BE2C (cell line): ENCODE measurements at regions not wholly inside any gene's neighbourhood (a gene's known extent, or its start where the extent isn't known, plus 50 kb on each side); places are given as distances from the start of the nearest gene placed in this dataset.

Experiments used
- DNase-seq: peaks from one replicate; pipeline ENCODE4 v3.0.0-alpha.2; 2020
- H3K27me3 ChIP-seq: fragments of 250-450 bp; sonication (Bioruptor Pico); 2 replicates; pipeline ENCODE4 v1.5.1; 2020; ENCODE audit warnings: mild to moderate bottlenecking
- H3K36me3 ChIP-seq: fragments of 250-450 bp; sonication (Bioruptor Pico); 2 replicates; pipeline ENCODE4 v1.5.1; 2020; ENCODE audit warnings: mild to moderate bottlenecking
- H3K4me1 ChIP-seq: fragments of 250-450 bp; sonication (Bioruptor Pico); 2 replicates; pipeline ENCODE4 v1.5.1; 2020
- H3K4me3 ChIP-seq: 2 replicates; pipeline ENCODE4 v1.5.1; 2011; ENCODE audit warnings: low read depth, low read length
- H3K9me3 ChIP-seq: fragments of 250-450 bp; sonication (Bioruptor Pico); 2 replicates; pipeline ENCODE4 v1.5.1; 2020
- TF ChIP-seq, protein P1 (sequence below): IDR thresholded peaks from 2 replicates; pipeline ENCODE4 v1.5.1; 2012; ENCODE audit warnings: mild to moderate bottlenecking, low read depth, low read length

DNA sequence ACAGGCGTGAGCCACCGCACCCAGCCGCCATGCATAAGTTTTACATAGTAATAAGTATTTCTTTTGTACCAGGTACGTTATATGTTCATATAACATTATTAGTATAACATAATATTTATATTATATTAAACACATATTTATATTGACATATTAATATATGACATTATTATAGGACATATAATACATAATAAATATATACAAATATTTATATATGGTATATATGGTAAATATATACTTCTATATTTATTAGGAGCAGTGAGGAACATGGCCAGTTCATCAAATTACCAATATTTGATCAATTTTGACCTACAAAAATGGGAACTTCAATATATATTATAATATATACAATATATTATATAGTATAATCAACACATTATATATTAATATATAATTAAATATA, 245.9 kb upstream of the FGGY start:
- no peaks in the 10 kb centered on the region for H3K9me3 ChIP-seq
- TF ChIP-seq, protein P1, sequence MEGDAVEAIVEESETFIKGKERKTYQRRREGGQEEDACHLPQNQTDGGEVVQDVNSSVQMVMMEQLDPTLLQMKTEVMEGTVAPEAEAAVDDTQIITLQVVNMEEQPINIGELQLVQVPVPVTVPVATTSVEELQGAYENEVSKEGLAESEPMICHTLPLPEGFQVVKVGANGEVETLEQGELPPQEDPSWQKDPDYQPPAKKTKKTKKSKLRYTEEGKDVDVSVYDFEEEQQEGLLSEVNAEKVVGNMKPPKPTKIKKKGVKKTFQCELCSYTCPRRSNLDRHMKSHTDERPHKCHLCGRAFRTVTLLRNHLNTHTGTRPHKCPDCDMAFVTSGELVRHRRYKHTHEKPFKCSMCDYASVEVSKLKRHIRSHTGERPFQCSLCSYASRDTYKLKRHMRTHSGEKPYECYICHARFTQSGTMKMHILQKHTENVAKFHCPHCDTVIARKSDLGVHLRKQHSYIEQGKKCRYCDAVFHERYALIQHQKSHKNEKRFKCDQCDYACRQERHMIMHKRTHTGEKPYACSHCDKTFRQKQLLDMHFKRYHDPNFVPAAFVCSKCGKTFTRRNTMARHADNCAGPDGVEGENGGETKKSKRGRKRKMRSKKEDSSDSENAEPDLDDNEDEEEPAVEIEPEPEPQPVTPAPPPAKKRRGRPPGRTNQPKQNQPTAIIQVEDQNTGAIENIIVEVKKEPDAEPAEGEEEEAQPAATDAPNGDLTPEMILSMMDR, result no peak
- no peak overlapping the region for H3K4me3 ChIP-seq
- no peaks in the 10 kb centered on the region for H3K36me3 ChIP-seq
- no peak for DNase-seq
- peaks cover 7% of the 10 kb centered on the region for H3K4me1 ChIP-seq
- H3K27me3 ChIP-seq, result no peaks in the 10 kb centered on the region

DNA sequence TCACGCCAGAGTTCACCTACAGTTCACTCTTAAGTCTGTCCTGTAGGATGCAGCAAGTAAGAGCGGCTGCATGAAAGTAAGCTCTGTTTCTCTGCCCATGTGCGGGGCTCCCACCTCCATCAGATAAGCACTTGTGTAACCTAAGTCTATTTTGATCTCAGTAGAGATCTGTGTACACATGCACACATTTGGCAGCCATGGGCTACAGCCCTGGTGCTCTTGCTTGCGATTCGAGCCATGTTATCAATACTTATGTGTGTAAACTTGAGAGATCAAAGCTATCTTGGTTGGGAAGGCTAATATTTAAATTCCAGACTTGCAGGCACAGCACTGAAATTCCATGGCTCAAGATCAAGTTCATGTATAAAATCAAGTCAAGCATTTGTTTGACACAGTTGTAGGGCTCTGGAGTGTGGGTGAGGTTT, 244.7 kb upstream of the FGGY start:
- no peaks in the 10 kb centered on the region for H3K27me3 ChIP-seq
- TF ChIP-seq, protein P1, result no peak
- H3K4me1 ChIP-seq, result peaks cover 14% of the 10 kb centered on the region
- no peak overlapping the region for H3K4me3 ChIP-seq
- no peak for DNase-seq
- H3K36me3 ChIP-seq, result no peaks in the 10 kb centered on the region
- no peaks in the 10 kb centered on the region for H3K9me3 ChIP-seq

DNA sequence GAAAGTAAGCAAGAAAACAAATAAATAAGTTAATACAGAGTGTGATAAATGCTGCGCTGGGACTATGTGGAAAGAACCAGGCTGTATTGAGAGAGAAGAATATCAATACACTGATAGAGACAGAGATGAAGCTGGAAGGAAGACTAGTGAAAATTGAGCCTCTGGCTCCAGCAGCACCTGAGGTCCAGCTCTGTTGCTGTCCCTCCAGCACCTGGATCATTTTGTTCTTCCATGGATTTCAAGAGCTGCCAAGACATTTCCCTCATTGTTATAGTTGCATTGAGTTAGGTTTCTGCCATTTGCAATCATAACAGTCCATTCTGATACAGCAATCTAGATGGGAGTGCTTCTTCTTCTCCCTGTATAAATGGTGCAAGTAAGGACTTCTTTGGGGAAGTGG, 242.7 kb upstream of the FGGY start:
- no peak for DNase-seq
- Histone ChIP-seq H3K4me3 (no peak overlapping the region), H3K27me3 (no peaks in the 10 kb centered on the region)

DNA sequence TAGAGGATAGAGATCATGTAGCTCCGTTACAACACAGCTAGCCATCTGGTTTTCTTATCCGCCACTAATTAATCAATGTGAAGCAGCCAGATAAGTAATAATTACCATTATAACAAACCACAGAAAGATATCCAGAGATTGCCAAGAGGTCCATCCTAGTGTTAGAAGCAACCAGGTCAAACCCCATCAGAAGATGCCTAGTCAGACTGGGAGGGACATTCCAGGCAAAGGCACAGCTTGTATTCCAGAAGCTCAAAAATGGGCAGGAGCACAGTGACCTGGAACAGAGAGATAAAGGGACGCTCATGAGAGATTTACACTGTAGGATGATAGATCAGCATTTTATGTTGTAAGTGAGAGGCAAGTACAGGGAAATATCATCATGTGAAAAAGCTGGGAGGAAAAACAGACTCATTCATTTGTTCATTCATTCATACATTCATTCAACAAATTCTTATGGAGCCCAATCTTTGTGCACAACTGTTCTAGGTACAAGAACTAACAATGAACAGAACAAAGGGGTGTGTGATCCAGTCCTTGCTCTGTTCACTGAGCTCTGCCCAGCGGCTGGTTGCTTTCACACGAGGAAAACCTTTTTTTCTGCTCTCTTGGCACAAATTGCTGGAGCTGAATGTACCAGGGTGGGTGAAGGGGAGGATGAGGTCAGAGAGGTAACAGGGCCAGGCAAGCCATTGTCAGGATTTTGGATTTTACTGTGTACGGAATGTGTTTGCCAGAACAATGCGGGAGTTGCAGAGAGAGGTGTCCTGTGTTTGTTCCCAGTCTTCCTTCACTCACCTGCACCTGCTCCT, 240.8 kb upstream of the FGGY start:
- Histone ChIP-seq H3K4me3 (no peak overlapping the region), H3K4me1 (peaks cover 19% of the 10 kb centered on the region), H3K36me3 (no peaks in the 10 kb centered on the region), H3K9me3 (no peaks in the 10 kb centered on the region), H3K27me3 (no peaks in the 10 kb centered on the region)
- TF ChIP-seq, protein P1, result no peak
- DNase-seq, result peak; percentile 13

More for the DNA sequence above, 242.7 kb upstream of the FGGY start:
- peaks cover 19% of the 10 kb centered on the region for H3K4me1 ChIP-seq
- H3K9me3 ChIP-seq, result no peaks in the 10 kb centered on the region
- TF ChIP-seq, protein P1, result no peak
- no peaks in the 10 kb centered on the region for H3K36me3 ChIP-seq

DNA sequence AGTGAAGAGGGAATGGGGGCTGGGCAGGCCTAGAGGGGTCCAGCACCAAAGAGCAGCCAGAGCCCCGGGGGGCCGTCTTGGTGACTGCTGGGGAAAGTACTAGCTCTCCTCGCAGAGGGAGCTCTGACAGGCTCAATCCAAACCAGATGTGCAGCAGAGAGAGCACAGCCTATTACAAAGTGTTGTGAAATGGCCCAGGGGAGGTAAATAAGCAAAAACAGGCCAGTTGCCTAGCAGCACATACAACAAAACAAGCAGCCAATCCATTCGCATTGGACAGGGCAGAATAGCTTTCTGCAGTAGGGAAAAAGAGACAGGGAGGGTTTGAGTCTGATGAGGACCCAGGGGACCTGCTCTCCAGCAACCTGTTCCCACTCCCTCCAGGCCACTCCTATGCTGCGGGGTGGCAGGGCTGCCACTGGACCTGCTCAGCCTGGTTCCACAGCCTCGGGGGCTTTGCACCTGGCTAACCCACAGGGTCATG, 239.6 kb upstream of the FGGY start:
- Histone ChIP-seq H3K4me1 (peaks cover 19% of the 10 kb centered on the region), H3K4me3 (no peak overlapping the region), H3K27me3 (no peaks in the 10 kb centered on the region), H3K9me3 (no peaks in the 10 kb centered on the region), H3K36me3 (no peaks in the 10 kb centered on the region)
- DNase-seq, result peak; percentile 74
- TF ChIP-seq, protein P1, result no peak

DNA sequence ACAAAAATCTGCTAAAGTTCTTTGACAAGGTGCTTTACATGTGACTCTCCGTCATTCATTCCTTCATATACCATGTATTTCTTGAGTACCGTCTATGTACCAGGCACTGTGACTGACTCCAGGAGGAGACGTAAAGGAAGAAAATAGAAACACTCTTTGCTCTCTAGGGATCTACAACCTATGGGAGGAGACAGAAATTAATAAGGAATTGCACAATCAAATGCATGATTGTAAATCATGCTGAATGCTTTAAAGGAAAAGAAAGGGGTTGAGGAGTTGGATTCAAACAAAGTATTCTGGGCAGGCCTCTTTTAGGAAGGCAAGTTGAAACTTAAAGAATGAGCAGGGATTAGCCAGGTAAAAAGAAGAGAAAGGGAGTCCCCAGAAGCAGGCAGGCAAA, 239.1 kb upstream of the FGGY start:
- TF ChIP-seq, protein P1, result no peak
- H3K4me1 ChIP-seq, result peaks cover 19% of the 10 kb centered on the region
- H3K4me3 ChIP-seq, result no peak overlapping the region

More for the DNA sequence above, 239.1 kb upstream of the FGGY start:
- H3K36me3 ChIP-seq, result no peaks in the 10 kb centered on the region
- H3K9me3 ChIP-seq, result no peaks in the 10 kb centered on the region
- H3K27me3 ChIP-seq, result no peaks in the 10 kb centered on the region
- no peak for DNase-seq
